Panc1 (cell line): ENCODE measurements at regions not wholly inside any gene's neighbourhood (a gene's known extent, or its start where the extent isn't known, plus 50 kb on each side); places are given as distances from the start of the nearest gene placed in this dataset.

Source experiments
- ATAC-seq: fragments of 200-7000 bp; cut with Tn5 transposase; 2 replicates; pipeline ENCODE4 v1.9.1; 2020; ENCODE audit warnings: mild to moderate bottlenecking, moderate library complexity
- BruUV-seq: library from RNA; stranded (reverse); fragments of 400-500 nt; replicated peaks from 2 replicates; lab custom pipeline; 2021; lab: Mats Ljungman, UMichigan
- CTCF ChIA-PET: fragments of 300-600 bp; sonication (Branson Sonifier 250); formaldehyde crosslinking; loops from one replicate; lab custom pipeline; 2022; ENCODE audit warnings: antibody characterized with exemption; lab: Charles Lee
- POLR2A ChIA-PET: fragments of 300-600 bp; sonication (Branson Sonifier 250); formaldehyde crosslinking; loops from one replicate; lab custom pipeline; 2022; ENCODE audit warnings: antibody characterized with exemption; lab: Charles Lee
- DNase-seq: peaks from one replicate; pipeline ENCODE4 v3.0.0-alpha.2; 2010; ENCODE audit warnings: low read depth, low spot score
- H3K27ac ChIP-seq: 2 replicates; pipeline ENCODE4 v1.5.1; 2011; ENCODE audit warnings: mild to moderate bottlenecking, low read length, inconsistent platforms
- H3K27me3 ChIP-seq: fragments of 200-500 bp; sonication (Bioruptor generic); 2 replicates; pipeline ENCODE4 v1.6.0; 2014; ENCODE audit warnings: low read length, inconsistent platforms; ENCODE audit not compliant: control insufficient read depth, insufficient read depth
- H3K36me3 ChIP-seq: fragments of 200-500 bp; sonication (Bioruptor generic); 2 replicates; pipeline ENCODE4 v1.5.1; 2014; ENCODE audit warnings: inconsistent platforms, mild to moderate bottlenecking, low read length, moderate library complexity; ENCODE audit not compliant: control insufficient read depth, insufficient read depth
- H3K4me1 ChIP-seq: 2 replicates; pipeline ENCODE4 v1.5.1; 2011; ENCODE audit warnings: inconsistent platforms, mild to moderate bottlenecking, low read length, moderate library complexity; ENCODE audit not compliant: control insufficient read depth, insufficient read depth
- H3K4me3 ChIP-seq, 2 experiments: 2 replicates each; pipeline ENCODE4 v1.5.1; 2011 to 2012; ENCODE audit warnings: low read depth in 2 of 2, low read length in 2 of 2, mild to moderate bottlenecking in 2 of 2, inconsistent platforms in 1 of 2, moderate library complexity in 1 of 2
- H3K9me3 ChIP-seq: fragments of 200-500 bp; sonication (Bioruptor generic); 2 replicates; pipeline ENCODE4 v1.5.1; 2014; ENCODE audit warnings: low read depth, mild to moderate bottlenecking, inconsistent platforms, low read length, moderate library complexity; ENCODE audit not compliant: control insufficient read depth, insufficient read depth
- CTCF ChIP-seq: fragments of 450-650 bp; IDR thresholded peaks from 2 replicates; pipeline ENCODE4 v1.5.1; 2017; ENCODE audit warnings: mild to moderate bottlenecking
- POLR2AphosphoS5 ChIP-seq: IDR thresholded peaks from 2 replicates; pipeline ENCODE4 v1.6.1; 2012; ENCODE audit warnings: mild to moderate bottlenecking, low read depth, low read length, moderate library complexity
- REST ChIP-seq, 2 experiments: IDR thresholded peaks; 2 replicates each; pipeline ENCODE4 v1.6.1; 2011 to 2012; ENCODE audit warnings: low read depth in 2 of 2, control low read depth in 1 of 2, low read length in 1 of 2, mild to moderate bottlenecking in 1 of 2, moderate library complexity in 1 of 2; ENCODE audit not compliant: insufficient read depth in 1 of 2
- SIN3A ChIP-seq: IDR thresholded peaks from 2 replicates; pipeline ENCODE4 v1.6.1; 2012; ENCODE audit warnings: low read depth, mild to moderate bottlenecking, low read length, moderate library complexity, borderline replicate concordance; ENCODE audit not compliant: insufficient read depth
- TCF7L2 ChIP-seq: IDR thresholded peaks from 2 replicates; pipeline ENCODE4 v1.6.1; 2011; ENCODE audit warnings: mild to moderate bottlenecking, low read depth, low read length, inconsistent platforms
- in situ Hi-C: cut with HindIII; loops from 2 replicates; pipeline ENCODE4 v1.10.0; 2016; ENCODE audit warnings: low sequenced_read_pairs, low pct_unique_long_range_greater_than_20kb
- intact Hi-C: fragments of 100-400 bp; cut with micrococcal nuclease; formaldehyde crosslinking; loops from one replicate; pipeline ENCODE4 v1.10.0; 2022; ENCODE audit not compliant: unreplicated experiment

- ChIA-PET CTCF (no interaction called here), POLR2A (no interaction called here)
- no peaks in the 10 kb centered on the region for H3K27me3 ChIP-seq
- H3K4me1 ChIP-seq = no peaks in the 10 kb centered on the region
- no peak overlapping the region for H3K27ac ChIP-seq
- no peak overlapping the region for H3K4me3 ChIP-seq
- H3K9me3 ChIP-seq = no peaks in the 10 kb centered on the region
- intact Hi-C loops (no loop called here), in situ Hi-C loops (no loop called here)
- TF ChIP-seq POLR2AphosphoS5 (no peak), SIN3A (no peak), REST (IDR thresholded peaks at IDR 0.05; ENCODE audit: insufficient read depth in 1 of 2, low read depth in 2 of 2, low read length in 1 of 2) (no peak), CTCF (no peak), TCF7L2 (no peak)
- no peaks in the 10 kb centered on the region for H3K36me3 ChIP-seq
- DNase-seq (no peak), ATAC-seq (no peak)
- no TSS peak for BruUV-seq
Observed at GRCh38 chr3:110391640-110392395, 679.8 kb upstream of the NECTIN3 start.

GRCh38 chr3:110393941-110394340 is 677.7 kb upstream of the NECTIN3 start:
- POLR2A ChIA-PET = no interaction called here
- Histone ChIP-seq H3K27ac (no peak overlapping the region), H3K4me1 (no peaks in the 10 kb centered on the region), H3K36me3 (no peaks in the 10 kb centered on the region), H3K4me3 (no peak overlapping the region), H3K27me3 (no peaks in the 10 kb centered on the region), H3K9me3 (no peaks in the 10 kb centered on the region)
- CTCF ChIA-PET = no interaction called here
- intact Hi-C loops (no loop called here), in situ Hi-C loops (no loop called here)
- TF ChIP-seq REST (IDR thresholded peaks at IDR 0.05; ENCODE audit: insufficient read depth in 1 of 2, low read depth in 2 of 2, low read length in 1 of 2) (no peak), SIN3A (no peak), CTCF (no peak), POLR2AphosphoS5 (no peak), TCF7L2 (no peak)
- no peak for ATAC-seq
- no TSS peak for BruUV-seq
- no peak for DNase-seq
